H1 (cell line): ENCODE measurements at regions not wholly inside any gene's neighbourhood (a gene's known extent, or its start where the extent isn't known, plus 50 kb on each side); places are given as distances from the start of the nearest gene placed in this dataset.

Experiments used
- CTCF ChIA-PET: fragments of 300-600 bp; sonication (Branson Sonifier 250); formaldehyde crosslinking; loops from one replicate; lab custom pipeline; 2021; ENCODE audit not compliant: partially characterized antibody; lab: Charles Lee
- POLR2A ChIA-PET: fragments of 300-600 bp; sonication (Branson Sonifier 250); formaldehyde crosslinking; loops from one replicate; lab custom pipeline; 2021; ENCODE audit warnings: inconsistent platforms; ENCODE audit not compliant: partially characterized antibody; lab: Charles Lee
- DNase-seq, 2 experiments: peaks; one replicate each; pipeline versions ENCODE4 v3.0.0 to v3.0.0-alpha.2; 2010 to 2022; ENCODE audit warnings: low spot score in 2 of 2, low read depth in 1 of 2, mixed read lengths in 1 of 2
- FAIRE-seq: peaks from 2 replicates; lab custom pipeline; 2011; peaks lifted over from hg19 to GRCh38; lab: Jason Lieb, UNC
- H2AFZ ChIP-seq: 2 replicates; pipeline ENCODE4 v1.8.1; 2012; ENCODE audit warnings: low read length, inconsistent platforms
- H2AK5ac ChIP-seq: 2 replicates; pipeline ENCODE4 v1.6.1; 2013; ENCODE audit warnings: low read depth, low read length
- H2BK120ac ChIP-seq: replicated peaks from 2 replicates; pipeline ENCODE3; 2013; ENCODE audit warnings: low read depth, low read length, inconsistent platforms
- H2BK12ac ChIP-seq: 2 replicates; pipeline ENCODE4 v1.6.1; 2013; ENCODE audit warnings: low read depth, low read length
- H2BK15ac ChIP-seq: 2 replicates; pipeline ENCODE4 v1.6.1; 2013; ENCODE audit warnings: low read length
- H2BK20ac ChIP-seq: 2 replicates; pipeline ENCODE4 v1.6.1; 2013; ENCODE audit warnings: low read length
- H2BK5ac ChIP-seq: 2 replicates; pipeline ENCODE4 v1.6.1; 2013; ENCODE audit warnings: low read depth, low read length
- H3K14ac ChIP-seq: 2 replicates; pipeline ENCODE4 v1.6.1; 2013; ENCODE audit warnings: inconsistent platforms; ENCODE audit not compliant: insufficient read length
- H3K18ac ChIP-seq: 2 replicates; pipeline ENCODE4 v1.6.1; 2013; ENCODE audit warnings: low read length; ENCODE audit errors: extremely low read depth
- H3K23ac ChIP-seq: 2 replicates; pipeline ENCODE4 v1.6.1; 2013; ENCODE audit warnings: inconsistent platforms; ENCODE audit not compliant: insufficient read length
- H3K23me2 ChIP-seq: 2 replicates; pipeline ENCODE4 v1.6.1; 2013; ENCODE audit warnings: low read depth, low read length
- H3K27ac ChIP-seq: 2 replicates; pipeline ENCODE4 v1.6.1; 2011; ENCODE audit warnings: low read depth, low read length, inconsistent platforms
- H3K27me3 ChIP-seq, 4 experiments: replicated peaks in 1 of 4; 1 replicate in 1 of 4; 2 replicates in 3 of 4; pipeline versions ENCODE4 v1.6.1 to v1.8.1; 2011 to 2013; ENCODE audit warnings: low read length in 3 of 4, mild to moderate bottlenecking in 3 of 4, inconsistent platforms in 2 of 4, mixed read lengths in 2 of 4, moderate library complexity in 1 of 4; ENCODE audit not compliant: control insufficient read depth in 3 of 4, insufficient read depth in 3 of 4; ENCODE audit errors: extremely low read depth in 1 of 4
- H3K36me3 ChIP-seq, 4 experiments: 2 replicates each; pipeline versions ENCODE4 v1.6.1 to v1.8.1; 2011 to 2013; ENCODE audit warnings: mild to moderate bottlenecking in 4 of 4, low read length in 3 of 4, moderate library complexity in 2 of 4, control low read depth in 1 of 4, inconsistent platforms in 1 of 4; ENCODE audit not compliant: insufficient read depth in 4 of 4, control insufficient read depth in 2 of 4
- H3K4ac ChIP-seq: replicated peaks from 2 replicates; pipeline ENCODE3; 2013; ENCODE audit warnings: low read length, low read depth, mixed read lengths, inconsistent platforms; ENCODE audit not compliant: insufficient read length
- H3K4me1 ChIP-seq, 4 experiments: replicated peaks in 1 of 4; 1 replicate in 1 of 4; 2 replicates in 3 of 4; pipeline versions ENCODE4 v1.6.1 to v1.8.1; 2011 to 2013; ENCODE audit warnings: low read length in 3 of 4, inconsistent platforms in 2 of 4, mixed read lengths in 1 of 4; ENCODE audit not compliant: insufficient read depth in 4 of 4, control insufficient read depth in 3 of 4
- H3K4me2 ChIP-seq, 2 experiments: 2 replicates each; pipeline versions ENCODE4 v1.6.1 to v1.8.1; 2011 to 2013; ENCODE audit warnings: low read depth in 2 of 2, low read length in 2 of 2, control low read depth in 1 of 2, inconsistent platforms in 1 of 2, mild to moderate bottlenecking in 1 of 2; ENCODE audit not compliant: insufficient read depth in 1 of 2
- H3K4me3 ChIP-seq, 4 experiments: fragments of 200-600, 300-600 bp in 1 of 4; sonication (generic), shearing (Covaris generic), sonication (Bioruptor Twin) in 1 of 4; 2 replicates each; pipeline versions ENCODE4 v1.5.1 to v1.8.1; 2011 to 2016; ENCODE audit warnings: low read length in 4 of 4, low read depth in 3 of 4, control low read depth in 2 of 4, inconsistent platforms in 2 of 4, mild to moderate bottlenecking in 2 of 4, mixed read lengths in 1 of 4, moderate library complexity in 1 of 4; ENCODE audit not compliant: insufficient read depth in 2 of 4; ENCODE audit errors: extremely low read depth in 1 of 4
- H3K56ac ChIP-seq: replicated peaks from 2 replicates; pipeline ENCODE3; 2013; ENCODE audit warnings: low read depth, mild to moderate bottlenecking, mixed read lengths, low read length, inconsistent platforms; ENCODE audit not compliant: insufficient read length
- H3K79me1 ChIP-seq: 2 replicates; pipeline ENCODE4 v1.6.1; 2013; ENCODE audit warnings: low read depth, low read length, control low read depth
- H3K79me2 ChIP-seq, 2 experiments: 2 replicates each; pipeline versions ENCODE4 v1.6.1 to v1.8.1; 2012 to 2013; ENCODE audit warnings: low read length in 2 of 2, mild to moderate bottlenecking in 2 of 2, inconsistent platforms in 1 of 2; ENCODE audit not compliant: insufficient read depth in 2 of 2, control insufficient read depth in 1 of 2
- H3K9ac ChIP-seq, 4 experiments: replicated peaks in 1 of 4; 1 replicate in 1 of 4; 2 replicates in 3 of 4; pipeline versions ENCODE4 v1.6.1 to v1.8.1; 2011 to 2013; ENCODE audit warnings: low read depth in 3 of 4, low read length in 3 of 4, control low read depth in 2 of 4, mild to moderate bottlenecking in 2 of 4, moderate library complexity in 2 of 4, inconsistent platforms in 1 of 4; ENCODE audit errors: extremely low read depth in 1 of 4
- H3K9me3 ChIP-seq, 2 experiments: 2 replicates each; pipeline versions ENCODE4 v1.6.1 to v1.8.1; 2012 to 2013; ENCODE audit warnings: mild to moderate bottlenecking in 2 of 2, moderate library complexity in 2 of 2, control low read depth in 1 of 2, inconsistent platforms in 1 of 2, low read depth in 1 of 2, low read length in 1 of 2, mixed read lengths in 1 of 2; ENCODE audit not compliant: insufficient read depth in 2 of 2
- H4K20me1 ChIP-seq, 2 experiments: replicated peaks in 1 of 2; 2 replicates each; pipeline versions ENCODE3 to v1.8.1; 2011 to 2013; ENCODE audit warnings: inconsistent platforms in 2 of 2, low read length in 2 of 2, mild to moderate bottlenecking in 1 of 2; ENCODE audit not compliant: insufficient read depth in 2 of 2, control insufficient read depth in 1 of 2
- H4K5ac ChIP-seq: 2 replicates; pipeline ENCODE4 v1.6.1; 2013; ENCODE audit warnings: low read length, low read depth, mixed read lengths, inconsistent platforms; ENCODE audit not compliant: insufficient read length
- H4K8ac ChIP-seq: 2 replicates; pipeline ENCODE4 v1.8.0; 2013; ENCODE audit warnings: mild to moderate bottlenecking, moderate library complexity, low read length, inconsistent platforms; ENCODE audit not compliant: insufficient read depth; ENCODE audit errors: extremely low read depth
- H4K91ac ChIP-seq: replicated peaks from 2 replicates; pipeline ENCODE3; 2013; ENCODE audit warnings: low read length, mixed read lengths, inconsistent platforms; ENCODE audit not compliant: insufficient read length
- WGBS, 2 experiments: shearing (Covaris generic) in 1 of 2; methylation state at CpG; one replicate each; pipeline versions ENCODE4 v1.1.6 to v1.1.7; 2013 to 2015; ENCODE audit warnings: low lambda C conversion rate in 2 of 2, mixed read lengths in 2 of 2, inconsistent platforms in 1 of 2, low coverage in 1 of 2, missing lambda C conversion rate in 1 of 2; ENCODE audit not compliant: insufficient replicate concordance in 2 of 2, insufficient coverage in 1 of 2, insufficient read length in 1 of 2; ENCODE audit errors: extremely low coverage in 1 of 2, missing lambda C conversion rate in 1 of 2; 5-methylcytosine and 5-hydroxymethylcytosine counted together
- TF ChIP-seq, protein P1 (sequence below): fragments of 300-600 bp; sonication (generic); IDR thresholded peaks from 2 replicates; pipeline ENCODE4 v1.7.1; 2012; ENCODE audit warnings: low read length, moderate library complexity, mild to moderate bottlenecking, inconsistent platforms; ENCODE audit not compliant: insufficient replicate concordance

- no peaks in the 10 kb centered on the region for H4K20me1 ChIP-seq
- WGBS, 2 experiments, result 91% methylated on average over 1 of the region's 1 CpG; no CpG with 5 or more reads in 1 of the 2 experiments
- no peak overlapping the region for H3K9ac ChIP-seq
- no peak overlapping the region for H3K4me2 ChIP-seq
- H2BK20ac ChIP-seq, result no peak overlapping the region
- DNase-seq, result no peak
- H4K5ac ChIP-seq, result no peak overlapping the region
- ChIA-PET POLR2A (no interaction called here), CTCF (interaction anchor here (1.4 to 3.8 kb wide), 2 partner anchors 10 to 264 kb away, joined by 4 to 33 read pairs; no protein-coding TSS in a partner anchor)
- H3K9me3 ChIP-seq, result no peaks in the 10 kb centered on the region
- H4K91ac ChIP-seq, result no peak overlapping the region
- H3K4ac ChIP-seq, result no peak overlapping the region
- no peak overlapping the region for H2AK5ac ChIP-seq
- no peak overlapping the region for H3K14ac ChIP-seq
- no peak overlapping the region for H2BK120ac ChIP-seq
- no peaks in the 10 kb centered on the region for H3K23me2 ChIP-seq
- H3K56ac ChIP-seq, result no peak overlapping the region
- no peak overlapping the region for H3K27ac ChIP-seq
- no peak overlapping the region for H2BK15ac ChIP-seq
- no peaks in the 10 kb centered on the region for H3K27me3 ChIP-seq
- FAIRE-seq, result no peak
- TF ChIP-seq, protein P1, sequence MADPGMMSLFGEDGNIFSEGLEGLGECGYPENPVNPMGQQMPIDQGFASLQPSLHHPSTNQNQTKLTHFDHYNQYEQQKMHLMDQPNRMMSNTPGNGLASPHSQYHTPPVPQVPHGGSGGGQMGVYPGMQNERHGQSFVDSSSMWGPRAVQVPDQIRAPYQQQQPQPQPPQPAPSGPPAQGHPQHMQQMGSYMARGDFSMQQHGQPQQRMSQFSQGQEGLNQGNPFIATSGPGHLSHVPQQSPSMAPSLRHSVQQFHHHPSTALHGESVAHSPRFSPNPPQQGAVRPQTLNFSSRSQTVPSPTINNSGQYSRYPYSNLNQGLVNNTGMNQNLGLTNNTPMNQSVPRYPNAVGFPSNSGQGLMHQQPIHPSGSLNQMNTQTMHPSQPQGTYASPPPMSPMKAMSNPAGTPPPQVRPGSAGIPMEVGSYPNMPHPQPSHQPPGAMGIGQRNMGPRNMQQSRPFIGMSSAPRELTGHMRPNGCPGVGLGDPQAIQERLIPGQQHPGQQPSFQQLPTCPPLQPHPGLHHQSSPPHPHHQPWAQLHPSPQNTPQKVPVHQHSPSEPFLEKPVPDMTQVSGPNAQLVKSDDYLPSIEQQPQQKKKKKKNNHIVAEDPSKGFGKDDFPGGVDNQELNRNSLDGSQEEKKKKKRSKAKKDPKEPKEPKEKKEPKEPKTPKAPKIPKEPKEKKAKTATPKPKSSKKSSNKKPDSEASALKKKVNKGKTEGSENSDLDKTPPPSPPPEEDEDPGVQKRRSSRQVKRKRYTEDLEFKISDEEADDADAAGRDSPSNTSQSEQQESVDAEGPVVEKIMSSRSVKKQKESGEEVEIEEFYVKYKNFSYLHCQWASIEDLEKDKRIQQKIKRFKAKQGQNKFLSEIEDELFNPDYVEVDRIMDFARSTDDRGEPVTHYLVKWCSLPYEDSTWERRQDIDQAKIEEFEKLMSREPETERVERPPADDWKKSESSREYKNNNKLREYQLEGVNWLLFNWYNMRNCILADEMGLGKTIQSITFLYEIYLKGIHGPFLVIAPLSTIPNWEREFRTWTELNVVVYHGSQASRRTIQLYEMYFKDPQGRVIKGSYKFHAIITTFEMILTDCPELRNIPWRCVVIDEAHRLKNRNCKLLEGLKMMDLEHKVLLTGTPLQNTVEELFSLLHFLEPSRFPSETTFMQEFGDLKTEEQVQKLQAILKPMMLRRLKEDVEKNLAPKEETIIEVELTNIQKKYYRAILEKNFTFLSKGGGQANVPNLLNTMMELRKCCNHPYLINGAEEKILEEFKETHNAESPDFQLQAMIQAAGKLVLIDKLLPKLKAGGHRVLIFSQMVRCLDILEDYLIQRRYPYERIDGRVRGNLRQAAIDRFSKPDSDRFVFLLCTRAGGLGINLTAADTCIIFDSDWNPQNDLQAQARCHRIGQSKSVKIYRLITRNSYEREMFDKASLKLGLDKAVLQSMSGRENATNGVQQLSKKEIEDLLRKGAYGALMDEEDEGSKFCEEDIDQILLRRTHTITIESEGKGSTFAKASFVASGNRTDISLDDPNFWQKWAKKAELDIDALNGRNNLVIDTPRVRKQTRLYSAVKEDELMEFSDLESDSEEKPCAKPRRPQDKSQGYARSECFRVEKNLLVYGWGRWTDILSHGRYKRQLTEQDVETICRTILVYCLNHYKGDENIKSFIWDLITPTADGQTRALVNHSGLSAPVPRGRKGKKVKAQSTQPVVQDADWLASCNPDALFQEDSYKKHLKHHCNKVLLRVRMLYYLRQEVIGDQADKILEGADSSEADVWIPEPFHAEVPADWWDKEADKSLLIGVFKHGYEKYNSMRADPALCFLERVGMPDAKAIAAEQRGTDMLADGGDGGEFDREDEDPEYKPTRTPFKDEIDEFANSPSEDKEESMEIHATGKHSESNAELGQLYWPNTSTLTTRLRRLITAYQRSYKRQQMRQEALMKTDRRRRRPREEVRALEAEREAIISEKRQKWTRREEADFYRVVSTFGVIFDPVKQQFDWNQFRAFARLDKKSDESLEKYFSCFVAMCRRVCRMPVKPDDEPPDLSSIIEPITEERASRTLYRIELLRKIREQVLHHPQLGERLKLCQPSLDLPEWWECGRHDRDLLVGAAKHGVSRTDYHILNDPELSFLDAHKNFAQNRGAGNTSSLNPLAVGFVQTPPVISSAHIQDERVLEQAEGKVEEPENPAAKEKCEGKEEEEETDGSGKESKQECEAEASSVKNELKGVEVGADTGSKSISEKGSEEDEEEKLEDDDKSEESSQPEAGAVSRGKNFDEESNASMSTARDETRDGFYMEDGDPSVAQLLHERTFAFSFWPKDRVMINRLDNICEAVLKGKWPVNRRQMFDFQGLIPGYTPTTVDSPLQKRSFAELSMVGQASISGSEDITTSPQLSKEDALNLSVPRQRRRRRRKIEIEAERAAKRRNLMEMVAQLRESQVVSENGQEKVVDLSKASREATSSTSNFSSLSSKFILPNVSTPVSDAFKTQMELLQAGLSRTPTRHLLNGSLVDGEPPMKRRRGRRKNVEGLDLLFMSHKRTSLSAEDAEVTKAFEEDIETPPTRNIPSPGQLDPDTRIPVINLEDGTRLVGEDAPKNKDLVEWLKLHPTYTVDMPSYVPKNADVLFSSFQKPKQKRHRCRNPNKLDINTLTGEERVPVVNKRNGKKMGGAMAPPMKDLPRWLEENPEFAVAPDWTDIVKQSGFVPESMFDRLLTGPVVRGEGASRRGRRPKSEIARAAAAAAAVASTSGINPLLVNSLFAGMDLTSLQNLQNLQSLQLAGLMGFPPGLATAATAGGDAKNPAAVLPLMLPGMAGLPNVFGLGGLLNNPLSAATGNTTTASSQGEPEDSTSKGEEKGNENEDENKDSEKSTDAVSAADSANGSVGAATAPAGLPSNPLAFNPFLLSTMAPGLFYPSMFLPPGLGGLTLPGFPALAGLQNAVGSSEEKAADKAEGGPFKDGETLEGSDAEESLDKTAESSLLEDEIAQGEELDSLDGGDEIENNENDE, result no peak
- H3K23ac ChIP-seq, result no peak overlapping the region
- H3K18ac ChIP-seq, result no peak overlapping the region
- no peaks in the 10 kb centered on the region for H3K79me1 ChIP-seq
- no peaks in the 10 kb centered on the region for H3K79me2 ChIP-seq
- H2BK12ac ChIP-seq, result no peak overlapping the region
- no peaks in the 10 kb centered on the region for H3K36me3 ChIP-seq
- H4K8ac ChIP-seq, result no peak overlapping the region
- no peak overlapping the region for H3K4me3 ChIP-seq
- no peaks in the 10 kb centered on the region for H3K4me1 ChIP-seq
- no peak overlapping the region for H2AFZ ChIP-seq
- no peak overlapping the region for H2BK5ac ChIP-seq
Measured at GRCh38 chr2:21307037-21307436, 183.3 kb downstream of the TDRD15 start.
